Endothelial cell of umbilical vein (primary cell): ENCODE measurements at regions not wholly inside any gene's neighbourhood (a gene's known extent, or its start where the extent isn't known, plus 50 kb on each side); places are given as distances from the start of the nearest gene placed in this dataset.
"Not testable (repeated sequence)": the region's sequence is repeated elsewhere in the genome, so short reads cannot be mapped to it uniquely, and the experiment has no call there.

Source experiments
- BruUV-seq: library from RNA; stranded (reverse); fragments of 400-500 nt; replicated peaks from 2 replicates; lab custom pipeline; 2021; lab: Mats Ljungman, UMichigan
- CTCF ChIA-PET: fragments of 300-600, 350-600 bp; sonication (Branson Sonifier 250); formaldehyde crosslinking; loops from one replicate; lab custom pipeline; 2021; ENCODE audit warnings: antibody characterized with exemption, inconsistent platforms; lab: Charles Lee
- POLR2A ChIA-PET: fragments of 300-600, 350-600 bp; sonication (Branson Sonifier 250); formaldehyde crosslinking; loops from one replicate; lab custom pipeline; 2021; ENCODE audit warnings: antibody characterized with exemption, inconsistent platforms; lab: Charles Lee
- DNase-seq: peaks from one replicate; pipeline ENCODE4 v3.0.0-alpha.2; 2011; ENCODE audit warnings: low read depth, low spot score
- FAIRE-seq: peaks from 2 replicates; lab custom pipeline; 2011; peaks lifted over from hg19 to GRCh38; lab: Jason Lieb, UNC
- H2AFZ ChIP-seq: 2 replicates; pipeline ENCODE4 v1.6.0; 2012; ENCODE audit warnings: low read depth, low read length, control low read depth, inconsistent platforms
- H3K27ac ChIP-seq: 2 replicates; pipeline ENCODE4 v1.5.1; 2011; ENCODE audit warnings: low read depth, mild to moderate bottlenecking, control low read depth, low read length, moderate library complexity; ENCODE audit not compliant: insufficient read depth
- H3K27me3 ChIP-seq, 2 experiments: 2 replicates each; pipeline versions ENCODE4 v1.6.0 to v1.6.1; 2011; ENCODE audit warnings: low read length in 2 of 2, mixed read lengths in 1 of 2; ENCODE audit not compliant: control insufficient read depth in 2 of 2, insufficient read depth in 2 of 2
- H3K36me3 ChIP-seq, 2 experiments: 2 replicates in 1 of 2; 3 replicates in 1 of 2; pipeline ENCODE4 v1.5.1; 2011; ENCODE audit warnings: low read length in 2 of 2, mild to moderate bottlenecking in 1 of 2, moderate library complexity in 1 of 2; ENCODE audit not compliant: control insufficient read depth in 2 of 2, insufficient read depth in 2 of 2; ENCODE audit errors: extremely low read depth in 1 of 2
- H3K4me1 ChIP-seq: 3 replicates; pipeline ENCODE4 v1.5.1; 2011; ENCODE audit warnings: mild to moderate bottlenecking, low read length; ENCODE audit not compliant: control insufficient read depth, insufficient read depth; ENCODE audit errors: extremely low read depth
- H3K4me2 ChIP-seq: 2 replicates; pipeline ENCODE4 v1.6.1; 2011; ENCODE audit warnings: low read length, control low read depth, mixed read lengths; ENCODE audit not compliant: insufficient read depth
- H3K4me3 ChIP-seq, 3 experiments: fragments of 200-600 bp in 1 of 3; sonication (generic), shearing (Covaris generic) in 1 of 3; replicated peaks in 1 of 3; 2 replicates each; pipeline ENCODE4 v1.5.1; 2011 to 2016; ENCODE audit warnings: control low read depth in 3 of 3, low read length in 3 of 3, mild to moderate bottlenecking in 2 of 3, inconsistent platforms in 1 of 3, low read depth in 1 of 3, moderate library complexity in 1 of 3; ENCODE audit not compliant: insufficient read depth in 1 of 3
- H3K79me2 ChIP-seq: 2 replicates; pipeline ENCODE4 v1.6.0; 2012; ENCODE audit warnings: low read length, inconsistent platforms; ENCODE audit not compliant: control insufficient read depth, insufficient read depth
- H3K9ac ChIP-seq: replicated peaks from 2 replicates; pipeline ENCODE3; 2011; ENCODE audit warnings: low read length, control low read depth; ENCODE audit not compliant: insufficient read depth; ENCODE audit errors: extremely low read depth
- H3K9me1 ChIP-seq: replicated peaks from 3 replicates; pipeline ENCODE4 v1.6.0; 2011; ENCODE audit warnings: mild to moderate bottlenecking, low read length; ENCODE audit not compliant: control insufficient read depth, insufficient read depth; ENCODE audit errors: extremely low read depth
- H3K9me3 ChIP-seq: replicated peaks from 2 replicates; pipeline ENCODE4 v1.5.1; 2012; ENCODE audit warnings: low read length, inconsistent platforms; ENCODE audit not compliant: control insufficient read depth, insufficient read depth
- H4K20me1 ChIP-seq: replicated peaks from 2 replicates; pipeline ENCODE3; 2011; ENCODE audit warnings: mild to moderate bottlenecking, low read length; ENCODE audit not compliant: control insufficient read depth, insufficient read depth; ENCODE audit errors: extremely low read depth
- EZH2 ChIP-seq: IDR thresholded peaks from 2 replicates; pipeline ENCODE4 v1.6.1; 2012; ENCODE audit warnings: borderline replicate concordance, low read depth, mild to moderate bottlenecking, moderate library complexity, low read length, inconsistent platforms; ENCODE audit not compliant: severe bottlenecking
- FOS ChIP-seq: IDR thresholded peaks from 2 replicates; pipeline ENCODE4 v1.6.1; 2011; ENCODE audit warnings: mild to moderate bottlenecking, low read length, moderate library complexity, borderline replicate concordance; ENCODE audit not compliant: insufficient read depth
- JUN ChIP-seq: IDR thresholded peaks from 2 replicates; pipeline ENCODE4 v1.6.1; 2011; ENCODE audit warnings: borderline replicate concordance, low read depth; ENCODE audit not compliant: insufficient read length, insufficient read depth
- MAX ChIP-seq: IDR thresholded peaks from 2 replicates; pipeline ENCODE4 v1.6.1; 2011; ENCODE audit not compliant: insufficient read depth, insufficient read length
- MYC ChIP-seq: IDR thresholded peaks from one replicate; pipeline ENCODE4 v1.6.1; 2011; ENCODE audit warnings: mild to moderate bottlenecking, low read depth, low read length
- POLR2A ChIP-seq: IDR thresholded peaks from 2 replicates; pipeline ENCODE4 v1.6.1; 2012; ENCODE audit warnings: low read depth, mild to moderate bottlenecking, control low read depth, low read length
- POLR2AphosphoS5 ChIP-seq: IDR thresholded peaks from 2 replicates; pipeline ENCODE4 v1.6.1; 2012; ENCODE audit warnings: low read depth, mild to moderate bottlenecking, control low read depth, low read length, moderate library complexity; ENCODE audit not compliant: insufficient read depth
- dilution Hi-C: fragments of 300-500 bp; cut with MboI; formaldehyde crosslinking; loops from one replicate; pipeline ENCODE4 v1.15.0; 2019; ENCODE audit warnings: low sequenced_read_pairs; ENCODE audit not compliant: extremely low pct_ligation_motif_present
- intact Hi-C: fragments of 100-400 bp; cut with micrococcal nuclease; formaldehyde crosslinking; loops from one replicate; pipeline ENCODE4 v1.10.0; 2022

GRCh38 chr12:73863546-73863945, 674.1 kb upstream of the ATXN7L3B start:
- no TSS peak for BruUV-seq
- H3K79me2 ChIP-seq = no peaks in the 10 kb centered on the region
- POLR2A ChIA-PET = no interaction called here
- H3K36me3 ChIP-seq = no peaks in the 10 kb centered on the region
- no peak overlapping the region for H2AFZ ChIP-seq
- H3K4me1 ChIP-seq = peaks cover 10% of the 10 kb centered on the region
- TF ChIP-seq JUN = peak; percentile 89
- TF ChIP-seq FOS = peak; percentile 81
- no peak for TF ChIP-seq POLR2AphosphoS5
- FAIRE-seq = no peak
- intact Hi-C loops = no loop called here
- H3K9ac ChIP-seq = no peak overlapping the region
- CTCF ChIA-PET = no interaction called here
- no peaks in the 10 kb centered on the region for H3K27me3 ChIP-seq
- peak; percentile 68 for DNase-seq
- peak overlapping the region; percentile 16 for H3K4me2 ChIP-seq
- dilution Hi-C loops = no loop called here
- no peaks in the 10 kb centered on the region for H3K9me1 ChIP-seq
- H3K9me3 ChIP-seq = no peaks in the 10 kb centered on the region
- H3K27ac ChIP-seq = peak overlapping the region; percentile 32
- no peaks in the 10 kb centered on the region for H4K20me1 ChIP-seq
- no peak overlapping the region for H3K4me3 ChIP-seq

GRCh38 chr12:73867147-73867546, 670.5 kb upstream of the ATXN7L3B start:
- no peak for TF ChIP-seq JUN
- no peak for TF ChIP-seq EZH2
- TF ChIP-seq MYC = no peak
- no peak for TF ChIP-seq MAX
- no peak for TF ChIP-seq FOS
- no peak for TF ChIP-seq POLR2A
- intact Hi-C loops (no loop called here), dilution Hi-C loops (no loop called here)
- Histone ChIP-seq H2AFZ (no peak overlapping the region), H3K36me3 (no peaks in the 10 kb centered on the region), H4K20me1 (no peaks in the 10 kb centered on the region), H3K9me3 (no peaks in the 10 kb centered on the region), H3K4me3 (no peak overlapping the region), H3K9ac (no peak overlapping the region), H3K9me1 (no peaks in the 10 kb centered on the region), H3K27ac (no peak overlapping the region), H3K27me3 (no peaks in the 10 kb centered on the region), H3K79me2 (no peaks in the 10 kb centered on the region), H3K4me2 (no peak overlapping the region), H3K4me1 (peaks cover 10% of the 10 kb centered on the region)
- no peak for DNase-seq
- BruUV-seq = no TSS peak
- POLR2A ChIA-PET = no interaction called here
- FAIRE-seq = no peak
- CTCF ChIA-PET = no interaction called here

- H3K9me3 ChIP-seq, H3K4me2 ChIP-seq, H3K9me1 ChIP-seq, H3K4me3 ChIP-seq, DNase-seq, H3K27ac ChIP-seq, H3K9ac ChIP-seq, dilution Hi-C loops, POLR2A ChIA-PET, BruUV-seq, FAIRE-seq, CTCF ChIA-PET, H3K36me3 ChIP-seq, H3K4me1 ChIP-seq, H2AFZ ChIP-seq, H3K27me3 ChIP-seq, H4K20me1 ChIP-seq, intact Hi-C loops, H3K79me2 ChIP-seq: not testable (repeated sequence)
Measured at GRCh38 chr12:73877291-73877690, 660.3 kb upstream of the ATXN7L3B start.
